DMS153 treated with DMSO at 0.1 percent for 48 hours (cell line): ENCODE measurements at regions not wholly inside any gene's neighbourhood (a gene's known extent, or its start where the extent isn't known, plus 50 kb on each side); places are given as distances from the start of the nearest gene placed in this dataset.
"Not testable (repeated sequence)": the region's sequence is repeated elsewhere in the genome, so short reads cannot be mapped to it uniquely, and the experiment has no call there.

Source experiments
- DNase-seq: peaks from one replicate; lab custom pipeline; 2025; ENCODE audit not compliant: unreplicated experiment; lab: John Stamatoyannopoulos, UW

DNA sequence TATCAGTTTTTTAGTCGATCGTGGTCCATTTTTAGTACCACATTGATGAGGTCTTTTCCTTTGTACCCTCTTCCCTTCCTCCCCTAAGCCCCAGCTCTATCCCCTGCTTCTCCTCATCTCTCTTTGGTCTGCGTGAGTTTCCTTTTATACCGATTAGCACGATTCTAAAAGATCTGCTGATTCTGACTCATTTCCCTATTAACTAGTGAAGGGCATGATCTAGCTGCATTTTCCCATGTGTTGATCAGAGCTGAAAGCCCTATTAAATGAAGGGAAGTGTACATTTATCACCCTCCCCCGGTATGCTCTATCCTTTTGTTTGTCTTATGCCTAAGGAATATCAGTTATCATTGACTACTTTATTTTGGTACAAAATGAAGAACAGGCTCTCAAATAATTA is 181.7 kb upstream of the NPY2R start:
- no peak for DNase-seq

DNA sequence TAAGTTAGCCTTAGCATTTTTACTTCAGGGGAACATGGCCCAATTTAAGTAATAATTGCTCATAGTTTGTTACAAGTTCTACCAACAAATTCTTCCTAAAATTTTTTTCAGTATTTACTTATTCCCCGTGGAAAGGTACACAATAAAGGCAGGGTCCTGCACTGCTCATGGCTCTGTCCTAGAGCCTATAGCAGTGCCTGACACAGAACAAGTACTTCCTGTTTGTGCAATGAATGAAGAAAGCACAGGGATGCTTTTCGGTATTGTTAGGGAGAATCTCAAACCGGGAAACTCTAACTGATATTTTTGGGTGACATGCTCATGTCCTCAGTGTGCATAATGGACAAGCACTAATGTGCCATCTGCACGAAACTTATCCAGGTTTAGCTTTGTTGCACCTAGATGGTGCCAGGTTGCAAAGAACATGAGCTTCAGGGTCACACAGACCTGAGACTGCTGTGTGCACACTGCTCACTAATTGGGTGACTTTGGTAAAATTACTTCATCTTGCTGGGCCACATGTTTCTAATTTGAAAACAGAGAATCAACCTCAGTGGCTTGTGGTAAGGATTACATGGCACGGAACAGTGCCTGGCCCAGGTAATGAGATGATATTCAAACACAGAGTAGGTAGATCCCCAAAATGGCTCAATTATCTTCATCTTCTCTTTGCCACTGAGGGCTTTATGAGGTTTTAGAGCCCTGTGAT is 175.8 kb upstream of the NPY2R start:
- DNase-seq = no peak

DNA sequence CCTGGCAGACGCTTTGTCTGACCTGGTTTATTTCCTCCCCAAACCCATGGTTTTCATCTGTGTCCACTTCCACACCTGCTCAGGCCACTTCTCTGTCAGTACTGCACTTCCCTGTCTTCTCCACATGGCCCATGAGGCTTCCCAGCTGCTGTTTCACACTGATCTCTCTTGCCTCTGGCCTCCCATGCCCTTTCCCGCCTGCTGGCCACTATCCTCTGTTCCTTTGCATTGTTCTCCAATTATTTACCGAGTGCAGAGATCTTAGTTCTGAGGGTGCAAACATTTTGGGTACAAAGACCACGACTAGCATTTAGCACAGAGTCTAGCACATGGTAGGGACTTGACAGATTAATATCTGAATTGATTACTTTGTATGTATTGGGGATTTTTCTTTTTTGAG is 174.8 kb upstream of the NPY2R start:
- no peak for DNase-seq

DNA sequence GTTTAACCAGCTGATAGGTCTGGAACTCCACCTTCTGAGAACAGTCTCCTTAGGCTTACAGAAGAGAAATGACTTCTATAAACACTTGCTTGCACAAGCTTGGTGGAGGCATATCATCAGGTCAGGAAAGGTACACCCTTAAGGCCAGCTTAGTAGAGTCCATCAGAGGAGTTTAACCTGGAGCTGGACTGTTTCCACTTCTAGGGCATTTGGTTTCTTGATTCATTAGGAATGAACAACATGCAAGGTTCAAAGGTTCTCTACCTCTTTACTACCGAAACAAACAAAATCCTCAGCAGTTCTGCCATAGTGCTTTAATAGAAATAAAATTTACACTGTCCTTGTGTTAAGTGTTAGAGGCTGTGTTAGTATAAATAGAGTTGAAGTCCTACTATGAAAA is 171.4 kb upstream of the NPY2R start:
- DNase-seq = no peak

DNA sequence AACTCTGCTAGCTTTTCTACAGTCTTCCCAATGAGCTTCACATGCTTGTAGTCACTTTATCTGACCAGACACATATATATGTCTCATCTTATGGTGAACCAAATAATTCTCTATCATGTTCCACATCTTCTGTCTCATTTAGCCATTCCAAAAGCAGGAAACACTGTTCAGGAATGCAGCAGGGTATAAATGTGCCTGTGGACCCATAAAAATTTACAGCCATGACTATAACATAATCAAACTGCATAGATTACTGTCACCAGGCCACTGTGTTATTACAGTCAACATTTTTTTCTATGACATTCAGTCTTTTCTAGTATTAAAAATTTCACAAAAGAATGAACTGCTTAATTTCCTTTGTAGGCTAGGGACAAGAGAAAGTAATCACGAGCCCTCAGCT is 170.0 kb upstream of the NPY2R start:
- no peak for DNase-seq

DNA sequence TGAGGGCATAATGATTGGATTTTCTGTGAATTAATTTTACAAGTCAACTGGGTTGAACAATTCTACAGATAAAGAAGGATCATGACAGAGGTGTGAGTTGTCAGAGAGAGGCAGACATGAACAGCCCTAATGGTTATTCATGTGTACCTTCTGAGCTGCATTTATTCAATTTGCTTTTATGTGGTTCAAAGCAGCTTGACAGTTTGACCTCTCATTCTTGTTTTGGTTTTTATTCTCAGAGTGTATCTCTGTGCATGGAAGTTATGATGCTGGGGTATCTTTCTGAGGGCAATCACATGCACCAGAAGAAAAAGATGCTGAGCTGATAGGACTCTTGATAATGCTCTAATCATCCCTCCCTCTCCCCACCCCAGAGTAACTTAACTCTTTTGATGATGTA is 169.3 kb upstream of the NPY2R start:
- no peak for DNase-seq

DNA sequence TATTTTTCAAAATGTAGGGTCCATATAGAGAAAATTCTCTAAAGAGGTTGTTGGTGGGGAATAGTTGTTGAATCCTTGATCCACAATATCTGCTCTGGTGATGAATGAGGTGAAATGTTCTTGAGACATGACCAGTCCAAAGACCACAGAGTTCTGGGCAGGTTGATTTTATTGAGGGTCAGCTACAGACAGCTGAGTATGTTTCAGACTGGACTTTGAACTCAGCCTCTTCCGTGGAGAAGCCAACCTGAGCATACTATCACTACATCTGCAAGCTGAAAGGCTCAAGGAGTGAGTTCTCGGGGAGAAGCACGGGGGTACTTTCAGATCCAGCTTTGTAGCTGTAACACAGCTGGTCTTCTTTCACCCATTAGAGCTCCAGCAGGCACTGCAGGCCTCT is 168.4 kb upstream of the NPY2R start:
- no peak for DNase-seq

DNA sequence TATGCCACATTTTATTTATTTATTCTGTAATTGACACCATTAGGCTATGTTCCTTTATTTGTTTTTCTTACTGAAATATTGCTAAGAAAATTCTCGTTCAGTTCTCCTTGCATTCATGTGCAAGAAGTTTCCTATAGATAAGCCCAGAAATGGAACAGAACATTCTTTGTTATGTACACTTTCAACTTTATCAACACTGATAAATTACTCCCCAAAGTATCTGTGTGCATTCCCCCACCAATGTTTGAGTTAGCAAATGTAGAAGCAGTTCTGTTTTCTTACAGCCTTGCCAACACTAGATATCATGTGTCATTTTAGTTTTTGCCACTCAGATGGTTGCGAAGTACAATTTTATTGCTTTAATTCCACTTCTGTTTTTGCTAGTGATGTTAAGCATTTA is 166.4 kb upstream of the NPY2R start:
- DNase-seq = no peak

DNA sequence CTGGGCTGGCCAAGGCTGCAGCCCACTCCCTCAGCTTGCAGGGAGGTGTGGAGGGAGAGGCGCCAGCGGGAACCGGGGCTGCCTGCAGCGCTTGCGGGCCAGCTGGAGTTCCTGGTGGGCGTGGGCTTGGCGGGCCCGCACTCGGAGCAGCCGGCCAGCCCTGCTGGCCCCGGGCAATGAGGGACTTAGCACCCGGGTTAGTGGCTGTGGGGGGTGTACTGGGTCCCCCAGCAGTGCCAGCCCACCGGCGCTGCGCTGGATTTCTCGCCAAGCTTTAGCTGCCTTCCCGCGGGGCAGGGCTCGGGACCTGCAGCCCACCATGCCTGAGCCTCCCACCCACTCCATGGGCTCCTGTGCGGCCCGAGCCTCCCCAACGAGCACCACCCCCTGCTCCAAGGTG is 164.2 kb upstream of the NPY2R start:
- not testable (repeated sequence) for DNase-seq

DNA sequence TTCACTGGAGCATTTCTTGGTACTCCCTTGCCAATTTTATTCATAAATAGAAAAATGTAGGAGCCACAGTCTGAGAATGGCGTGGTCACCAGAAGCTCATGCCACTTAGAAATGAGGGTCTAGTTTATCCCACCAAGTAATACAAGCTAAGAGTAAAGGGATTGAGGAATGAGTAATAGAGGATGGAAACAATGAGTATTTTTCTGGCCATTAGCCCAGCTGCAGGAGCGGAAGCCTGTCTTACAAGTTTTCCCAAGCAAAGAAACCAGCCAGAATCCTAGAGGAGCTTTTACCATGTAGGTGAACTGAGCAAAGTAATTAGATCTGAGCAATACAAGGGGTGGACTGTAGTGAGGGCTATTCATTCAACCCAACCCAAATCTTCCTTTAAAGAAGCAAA is 160.7 kb upstream of the NPY2R start:
- DNase-seq = no peak

DNA sequence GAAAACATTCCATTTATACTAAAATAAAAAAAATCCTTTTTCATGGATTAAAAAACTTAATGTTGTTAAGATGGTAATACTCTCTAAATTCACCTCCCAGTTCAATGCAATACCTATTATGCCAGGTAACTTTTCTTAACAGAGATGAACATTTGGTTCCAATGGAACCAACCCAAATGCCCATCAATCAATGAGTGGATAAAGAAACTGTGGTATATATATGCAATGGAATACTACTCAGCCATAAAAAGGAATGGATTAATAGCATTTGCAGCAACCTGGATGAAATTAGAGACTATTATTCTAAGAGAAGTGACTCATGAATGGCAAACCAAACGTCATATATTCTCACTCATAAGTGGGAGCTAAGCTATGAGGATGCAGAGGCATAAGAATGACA is 154.4 kb upstream of the NPY2R start:
- not testable (repeated sequence) for DNase-seq

DNA sequence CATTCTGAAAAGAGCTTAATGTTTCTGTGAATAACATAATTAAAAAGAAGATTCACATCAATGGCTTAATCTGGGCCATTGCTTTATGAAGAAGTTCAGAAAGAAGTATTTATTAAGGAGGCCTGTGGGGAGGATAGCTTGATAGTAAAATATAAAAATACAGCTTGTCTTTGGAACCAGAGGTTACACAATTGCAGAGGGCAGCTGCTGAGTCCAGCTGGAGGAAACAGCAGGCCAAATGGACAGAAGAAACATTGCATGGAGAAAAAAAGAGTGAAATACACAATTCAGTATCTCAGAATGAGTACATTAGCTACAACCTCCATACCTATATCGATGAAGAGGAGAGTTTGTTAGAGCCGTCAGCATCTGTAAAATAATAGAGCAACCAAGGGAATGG is 148.0 kb upstream of the NPY2R start:
- no peak for DNase-seq

DNA sequence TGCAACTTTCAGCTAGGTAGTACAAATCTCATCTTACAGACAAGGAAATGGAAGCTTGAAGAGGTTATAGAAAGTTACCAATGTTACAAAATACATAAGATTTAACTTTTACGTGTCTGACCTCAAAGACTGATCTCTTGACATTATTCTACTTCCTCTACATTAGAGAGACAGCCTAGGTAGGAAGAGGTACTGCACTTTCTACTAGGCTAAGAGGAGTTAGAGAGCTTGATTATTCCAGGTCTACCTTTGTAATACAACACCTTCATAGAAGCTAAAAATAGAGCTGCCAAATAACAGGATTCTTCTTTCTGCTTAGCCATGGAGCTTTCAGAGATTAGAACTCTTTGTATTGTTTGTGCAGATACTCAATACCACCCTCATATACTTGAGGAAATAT is 147.6 kb upstream of the NPY2R start:
- no peak for DNase-seq

DNA sequence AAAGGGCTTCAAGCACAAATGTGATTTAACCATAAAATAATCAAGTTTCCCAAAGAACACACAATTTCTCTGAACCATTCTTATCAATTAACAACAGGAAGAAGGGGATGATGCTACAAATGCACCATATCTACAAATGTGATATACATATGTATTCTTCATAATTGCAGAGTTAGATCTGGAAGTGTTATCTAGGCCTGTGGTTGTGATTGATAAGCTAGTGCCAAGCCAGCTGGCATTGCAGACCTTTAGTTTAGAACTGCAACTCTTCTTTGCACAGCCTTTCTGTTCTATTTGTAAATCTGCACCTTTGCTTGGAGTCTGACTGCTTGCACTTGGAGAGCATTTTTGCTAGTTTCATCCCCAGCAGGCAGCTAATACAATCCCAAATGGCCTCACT is 145.5 kb upstream of the NPY2R start:
- no peak for DNase-seq

DNA sequence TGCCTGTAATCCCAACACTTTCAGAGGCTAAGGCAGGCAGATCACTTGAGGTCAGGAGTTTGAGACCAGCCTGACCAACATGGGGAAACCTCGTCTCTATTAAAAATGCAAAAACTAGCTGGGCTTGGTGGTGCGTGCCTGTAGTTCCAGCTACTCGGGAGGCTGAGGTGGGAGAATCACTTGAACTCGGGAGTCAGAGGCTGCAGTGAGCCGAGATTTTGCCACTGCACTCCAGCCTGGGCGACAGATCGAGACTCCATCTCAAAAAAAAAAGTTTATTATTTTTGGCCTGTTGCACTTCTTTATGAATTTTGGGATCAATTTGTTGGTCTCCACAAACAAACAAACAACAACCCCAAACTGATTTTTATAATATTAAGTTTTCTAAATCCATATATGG is 143.5 kb upstream of the NPY2R start:
- not testable (repeated sequence) for DNase-seq

DNA sequence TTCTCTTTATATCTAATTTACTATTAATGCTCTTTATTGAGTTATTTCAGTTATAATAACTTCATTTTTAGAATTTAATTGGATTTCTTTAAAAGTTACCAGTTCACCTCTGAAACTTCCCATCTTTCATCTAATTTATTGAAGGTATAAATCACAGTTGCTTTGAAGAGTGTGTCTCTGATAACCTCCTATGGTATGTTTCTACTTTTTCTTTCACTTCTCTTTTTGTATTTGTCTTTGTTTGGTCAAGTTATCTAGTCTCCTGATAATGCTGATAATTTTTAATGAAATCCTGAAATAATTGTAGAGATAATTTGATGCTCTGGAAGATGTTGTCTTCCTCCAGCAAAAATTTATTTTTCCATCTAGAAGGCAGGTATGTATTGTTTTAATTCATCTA is 141.6 kb upstream of the NPY2R start:
- no peak for DNase-seq

DNA sequence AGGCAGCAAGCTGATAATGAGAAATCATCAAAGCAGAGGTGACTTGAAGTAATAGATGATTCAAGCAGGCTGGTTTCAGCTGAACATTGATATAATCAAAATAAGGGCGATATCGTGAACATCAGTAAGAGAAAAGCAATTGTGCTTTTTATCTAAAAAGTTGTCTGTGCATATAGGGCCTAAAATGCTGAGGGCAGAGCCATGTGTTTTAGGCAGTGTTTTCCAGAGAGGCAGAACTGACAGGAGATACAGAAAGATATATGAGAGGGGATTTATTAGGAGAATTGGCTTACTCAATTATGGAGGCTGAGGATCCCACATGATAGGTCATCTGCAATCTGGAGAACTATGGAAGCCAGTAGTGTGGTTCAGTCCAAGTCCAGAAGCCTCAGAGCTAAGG is 136.5 kb upstream of the NPY2R start:
- DNase-seq = no peak

DNA sequence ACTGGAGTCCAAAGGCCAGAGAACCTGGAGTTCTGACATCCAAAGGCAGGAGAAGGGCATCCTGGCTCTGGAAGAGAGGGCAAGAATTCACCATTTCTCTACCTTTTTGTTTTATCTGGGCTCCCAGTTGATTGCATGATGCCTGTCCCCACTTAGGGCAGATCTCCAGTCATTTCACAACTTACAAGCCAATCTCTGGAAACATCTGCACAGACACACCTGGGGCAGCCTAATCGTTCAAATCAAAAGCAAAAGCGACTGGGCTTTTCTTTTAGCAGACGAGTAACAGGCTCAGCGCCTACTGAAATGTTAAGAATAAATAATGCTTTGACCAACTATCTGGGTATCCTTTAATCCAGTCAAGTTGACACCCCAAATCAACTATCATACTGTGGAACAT is 136.0 kb upstream of the NPY2R start:
- DNase-seq = no peak

DNA sequence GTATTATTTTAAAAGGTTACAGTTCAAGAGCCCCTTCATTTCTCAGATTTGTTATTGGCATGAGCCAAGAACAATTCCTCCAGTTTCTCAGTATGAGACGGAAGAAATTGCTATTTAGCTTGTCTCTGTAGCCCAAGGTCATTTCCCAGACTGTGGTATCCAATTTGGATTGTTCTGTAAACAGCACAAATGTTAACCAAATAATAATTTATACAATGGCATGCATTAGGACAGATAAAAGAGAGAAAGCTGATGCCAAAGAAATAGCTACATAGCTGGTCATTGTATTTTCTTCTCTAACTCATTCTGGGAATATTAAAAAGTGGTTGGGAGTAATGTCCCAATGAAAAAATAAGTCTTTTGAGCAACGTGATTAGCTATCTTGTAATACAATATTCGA is 134.6 kb upstream of the NPY2R start:
- DNase-seq = no peak

DNA sequence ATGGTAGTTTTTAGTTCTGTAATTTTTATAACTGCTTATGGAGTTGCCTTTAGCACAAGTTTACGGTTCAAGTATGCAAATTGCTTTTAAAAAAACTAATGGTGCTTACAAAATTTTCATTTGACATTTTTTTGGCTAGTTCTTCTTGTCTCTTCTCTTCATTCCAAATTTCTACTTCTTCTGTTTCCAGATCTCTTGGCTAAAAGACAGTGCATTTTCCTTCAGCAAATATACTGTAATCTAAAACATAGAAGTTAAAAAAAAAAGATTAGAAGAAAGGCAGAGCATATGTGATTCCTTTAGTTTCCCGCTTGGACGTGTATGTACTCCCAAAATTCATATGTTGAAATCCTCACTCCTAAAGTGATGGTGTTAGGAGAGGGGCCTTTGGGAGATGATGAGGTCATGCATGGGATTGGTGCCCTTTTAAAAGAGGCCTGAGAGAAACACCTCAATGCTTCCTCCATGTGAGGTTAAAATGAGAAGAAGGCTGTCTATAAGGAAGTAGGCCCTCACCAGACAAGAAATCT is 132.1 kb upstream of the NPY2R start:
- no peak for DNase-seq

DNA sequence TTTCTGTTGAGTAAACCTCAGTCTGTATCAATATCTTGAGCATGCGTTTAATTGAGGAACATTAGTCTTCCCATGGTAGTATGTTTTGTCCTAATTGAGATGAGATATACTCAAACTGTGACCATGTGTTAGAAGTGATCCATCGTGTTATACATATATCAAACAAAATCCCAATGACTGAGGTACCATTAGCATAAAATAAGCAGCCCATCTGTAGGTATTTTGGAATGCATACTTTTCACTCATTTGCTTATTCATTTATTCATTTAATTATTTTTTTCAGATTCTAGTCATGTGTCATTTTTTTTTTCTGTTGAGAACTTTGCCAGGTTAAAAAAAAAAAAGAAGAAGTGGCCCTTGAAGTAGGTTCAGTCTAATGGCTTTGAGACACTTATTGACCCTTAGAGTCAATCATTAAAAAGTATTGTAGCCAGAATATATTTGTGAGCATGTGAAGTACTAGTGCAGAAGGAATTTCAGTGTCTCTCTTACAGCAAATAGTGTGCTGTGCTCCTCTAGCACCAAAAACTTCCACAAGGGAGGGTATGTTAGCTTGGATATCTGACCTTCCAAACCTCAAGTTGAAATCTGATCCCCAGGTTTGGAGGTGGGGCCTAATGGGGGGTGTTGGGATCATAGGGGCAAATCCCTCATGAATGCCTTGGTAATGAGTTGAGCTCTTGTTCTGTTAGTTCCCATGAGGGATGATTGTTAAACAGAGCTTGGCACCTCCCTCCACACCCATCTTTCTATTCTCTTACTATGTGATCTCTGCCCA is 130.8 kb upstream of the NPY2R start:
- DNase-seq = no peak

DNA sequence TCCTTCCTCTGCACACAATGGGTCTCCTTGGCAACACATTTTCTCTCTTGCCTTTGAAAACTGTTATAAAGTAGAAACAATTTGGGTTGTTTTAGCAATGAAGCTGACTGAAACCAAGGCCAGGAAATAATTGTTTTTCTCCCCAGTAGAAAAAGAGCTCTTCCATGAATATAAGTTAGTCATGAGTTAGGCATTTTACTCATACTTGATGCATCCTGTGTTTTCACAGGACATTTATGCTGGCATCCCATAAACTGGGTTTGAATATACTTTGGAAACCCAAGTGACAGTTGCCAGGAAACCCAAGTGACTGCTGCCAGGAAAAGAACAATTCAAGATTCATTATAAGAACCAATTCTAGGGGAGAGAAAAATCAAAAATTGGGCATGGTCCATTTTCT is 128.6 kb upstream of the NPY2R start:
- no peak for DNase-seq

DNA sequence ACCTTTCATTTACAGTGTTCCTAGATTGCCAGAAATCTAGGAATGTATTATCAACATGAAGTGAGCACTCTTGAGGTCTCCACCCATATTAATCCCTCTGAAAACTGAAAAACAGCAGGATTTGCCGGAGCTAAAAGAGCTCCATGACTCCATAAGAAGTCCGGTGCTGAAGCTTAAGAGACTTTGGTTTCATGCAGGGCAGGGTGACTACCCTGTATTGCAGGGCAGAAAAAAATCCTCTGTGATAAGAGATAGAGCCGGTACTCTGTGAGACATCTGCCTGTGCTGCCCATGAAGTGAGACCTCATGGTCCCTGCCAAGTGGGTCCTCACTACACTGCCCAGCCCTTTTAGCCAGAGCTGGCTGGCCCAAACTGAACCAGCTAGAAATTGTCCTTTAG is 127.2 kb upstream of the NPY2R start:
- no peak for DNase-seq
